Lower lobe of right lung (tissue), 2 donors: ENCODE measurements at regions not wholly inside any gene's neighbourhood (a gene's known extent, or its start where the extent isn't known, plus 50 kb on each side); places are given as distances from the start of the nearest gene placed in this dataset.

Experiments used
- ATAC-seq, 2 donors: fragments of 200-7000 bp; cut with Tn5 transposase; one replicate each; pipeline ENCODE4 v1.9.1; 2020 to 2022; ENCODE audit warnings: mild to moderate bottlenecking in 2 of 2, moderate library complexity in 2 of 2
- DNase-seq: peaks from one replicate; pipeline ENCODE4 v3.0.0-alpha.2; 2020
- H3K27ac ChIP-seq: fragments of 200-600 bp; one replicate; pipeline ENCODE4 v1.8.0; 2022
- H3K27me3 ChIP-seq: fragments of 200-600 bp; one replicate; pipeline ENCODE4 v1.8.0; 2022; ENCODE audit warnings: low read depth
- H3K36me3 ChIP-seq: fragments of 200-600 bp; one replicate; pipeline ENCODE4 v1.8.0; 2022; ENCODE audit warnings: mild to moderate bottlenecking
- H3K4me1 ChIP-seq: fragments of 200-600 bp; one replicate; pipeline ENCODE4 v1.8.0; 2022
- H3K4me3 ChIP-seq: fragments of 200-600 bp; one replicate; pipeline ENCODE4 v1.8.0; 2022; ENCODE audit warnings: mild to moderate bottlenecking
- H3K9me3 ChIP-seq: fragments of 200-600 bp; one replicate; pipeline ENCODE4 v1.8.0; 2022
- intact Hi-C: fragments of 100-400 bp; cut with DNase I; formaldehyde crosslinking; loops from one replicate; pipeline ENCODE4 v1.11.0; 2022
- TF ChIP-seq, protein P1 (sequence below): fragments of 200-600 bp; IDR thresholded peaks from one replicate; pipeline ENCODE4 v1.8.0; 2022; ENCODE audit warnings: antibody characterized with exemption, mild to moderate bottlenecking
- donor health status: DM: no; HTN: yes; CAD: no; lungs with severe emphysema.

- Histone ChIP-seq H3K4me3 (no peak overlapping the region), H3K4me1 (peaks cover 8% of the 10 kb centered on the region), H3K27me3 (no peaks in the 10 kb centered on the region), H3K36me3 (no peaks in the 10 kb centered on the region), H3K27ac (no peak overlapping the region), H3K9me3 (no peaks in the 10 kb centered on the region)
- DNase-seq (no peak), ATAC-seq (peak; percentile 64 to 74)
- intact Hi-C loops, result no loop called here
- TF ChIP-seq, protein P1, sequence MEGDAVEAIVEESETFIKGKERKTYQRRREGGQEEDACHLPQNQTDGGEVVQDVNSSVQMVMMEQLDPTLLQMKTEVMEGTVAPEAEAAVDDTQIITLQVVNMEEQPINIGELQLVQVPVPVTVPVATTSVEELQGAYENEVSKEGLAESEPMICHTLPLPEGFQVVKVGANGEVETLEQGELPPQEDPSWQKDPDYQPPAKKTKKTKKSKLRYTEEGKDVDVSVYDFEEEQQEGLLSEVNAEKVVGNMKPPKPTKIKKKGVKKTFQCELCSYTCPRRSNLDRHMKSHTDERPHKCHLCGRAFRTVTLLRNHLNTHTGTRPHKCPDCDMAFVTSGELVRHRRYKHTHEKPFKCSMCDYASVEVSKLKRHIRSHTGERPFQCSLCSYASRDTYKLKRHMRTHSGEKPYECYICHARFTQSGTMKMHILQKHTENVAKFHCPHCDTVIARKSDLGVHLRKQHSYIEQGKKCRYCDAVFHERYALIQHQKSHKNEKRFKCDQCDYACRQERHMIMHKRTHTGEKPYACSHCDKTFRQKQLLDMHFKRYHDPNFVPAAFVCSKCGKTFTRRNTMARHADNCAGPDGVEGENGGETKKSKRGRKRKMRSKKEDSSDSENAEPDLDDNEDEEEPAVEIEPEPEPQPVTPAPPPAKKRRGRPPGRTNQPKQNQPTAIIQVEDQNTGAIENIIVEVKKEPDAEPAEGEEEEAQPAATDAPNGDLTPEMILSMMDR, result no peak
These were observed 161.2 kb downstream of the EFNB1 start for GRCh38 chrX:68989865-68990606.

GRCh38 chrX:68989456-68989855, 160.6 kb downstream of the EFNB1 start:
- ATAC-seq, result peak; percentile 35 to 49
- no peak overlapping the region for H3K27ac ChIP-seq
- intact Hi-C loops, result no loop called here

DNA sequence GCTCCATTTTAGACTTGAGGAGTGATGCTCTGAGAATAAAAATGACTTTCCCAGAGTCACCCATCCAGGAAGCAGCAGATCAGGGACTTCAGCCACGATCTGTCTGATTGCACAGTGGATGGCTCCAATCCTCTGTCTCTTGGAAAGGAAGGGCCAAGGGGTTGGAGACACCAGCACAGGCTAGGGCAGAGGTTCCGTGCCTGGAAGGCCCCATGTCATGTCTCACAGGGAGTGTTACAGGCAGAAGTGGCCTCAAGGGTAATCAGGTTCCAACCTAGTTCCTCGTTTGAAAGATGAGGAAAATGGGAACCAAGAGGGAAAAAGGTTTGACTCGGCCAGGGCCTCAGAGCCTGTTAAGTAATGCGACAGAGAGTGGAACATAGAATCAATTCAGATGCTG, 160.0 kb downstream of the EFNB1 start:
- Histone ChIP-seq H3K9me3 (no peaks in the 10 kb centered on the region), H3K4me3 (no peak overlapping the region), H3K27ac (no peak overlapping the region), H3K27me3 (no peaks in the 10 kb centered on the region), H3K4me1 (peaks cover 8% of the 10 kb centered on the region), H3K36me3 (no peaks in the 10 kb centered on the region)
- TF ChIP-seq, protein P1, result no peak
- intact Hi-C loops, result no loop called here
- no peak for ATAC-seq
- no peak for DNase-seq

More at GRCh38 chrX:68989456-68989855, 160.6 kb downstream of the EFNB1 start:
- no peaks in the 10 kb centered on the region for H3K36me3 ChIP-seq
- H3K4me3 ChIP-seq, result no peak overlapping the region
- no peaks in the 10 kb centered on the region for H3K9me3 ChIP-seq
- DNase-seq, result no peak
- H3K4me1 ChIP-seq, result peaks cover 8% of the 10 kb centered on the region
- TF ChIP-seq, protein P1, result no peak
- no peaks in the 10 kb centered on the region for H3K27me3 ChIP-seq

- no peaks in the 10 kb centered on the region for H3K27me3 ChIP-seq
- no peak for DNase-seq
- no peaks in the 10 kb centered on the region for H3K36me3 ChIP-seq
- no peak overlapping the region for H3K27ac ChIP-seq
- ATAC-seq, result no peak
- peaks cover 5% of the 10 kb centered on the region for H3K4me1 ChIP-seq
- H3K4me3 ChIP-seq, result no peak overlapping the region
- TF ChIP-seq, protein P1, result no peak
- H3K9me3 ChIP-seq, result no peaks in the 10 kb centered on the region
- intact Hi-C loops, result no loop called here
These were observed 156.4 kb downstream of the EFNB1 start for GRCh38 chrX:68985135-68985755.

DNA sequence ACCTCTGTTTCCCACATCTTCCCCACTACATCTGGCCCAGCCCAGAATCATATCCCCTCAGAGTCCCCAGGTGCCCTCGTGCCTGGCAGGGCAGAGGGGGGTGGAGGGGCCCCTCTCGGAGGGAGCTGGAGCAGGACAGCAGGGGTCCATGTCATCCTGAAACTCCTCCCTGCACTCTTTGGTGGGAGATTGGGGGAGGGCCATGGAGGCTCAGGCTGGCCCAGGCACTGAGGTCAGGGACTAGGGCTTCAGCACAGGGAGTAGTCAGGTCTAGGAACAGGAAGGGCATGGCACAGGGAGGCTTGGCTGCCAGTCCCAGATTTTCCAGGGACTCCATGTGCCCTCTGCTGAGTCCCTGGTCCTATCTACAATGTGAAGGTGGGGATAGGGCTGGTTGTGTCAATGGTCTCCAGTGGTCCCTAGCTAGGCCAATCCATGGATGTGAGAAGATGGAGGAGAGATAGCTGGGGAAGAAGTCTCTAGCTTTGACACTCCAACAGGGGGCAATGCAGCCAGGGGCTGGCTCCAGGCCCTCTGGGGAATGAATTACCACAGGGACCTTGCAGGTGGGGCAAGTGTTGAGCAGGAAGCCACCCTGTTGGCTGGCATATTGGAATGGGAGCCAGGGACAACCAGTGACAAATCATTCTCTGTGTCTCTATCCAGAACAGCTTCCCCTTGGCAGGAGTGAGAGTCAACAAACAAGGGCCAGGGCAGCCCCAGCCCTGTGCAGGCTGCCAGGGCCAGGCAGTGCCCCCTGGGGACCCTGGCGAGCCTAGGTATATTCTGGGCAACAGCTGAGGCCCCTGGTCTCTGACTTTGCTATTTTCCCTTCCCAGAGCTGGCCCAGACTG, 154.4 kb downstream of the EFNB1 start:
- H3K4me3 ChIP-seq, result no peak overlapping the region
- no peaks in the 10 kb centered on the region for H3K27me3 ChIP-seq
- TF ChIP-seq, protein P1, result no peak
- intact Hi-C loops, result no loop called here
- DNase-seq (no peak), ATAC-seq (no peak)
- H3K9me3 ChIP-seq, result no peaks in the 10 kb centered on the region
- H3K27ac ChIP-seq, result no peak overlapping the region
- no peaks in the 10 kb centered on the region for H3K4me1 ChIP-seq
- H3K36me3 ChIP-seq, result no peaks in the 10 kb centered on the region
